SK-N-SH treated with all-trans-retinoic acid at 6 μM for 48 hours (cell line): ENCODE measurements at regions not wholly inside any gene's neighbourhood (a gene's known extent, or its start where the extent isn't known, plus 50 kb on each side); places are given as distances from the start of the nearest gene placed in this dataset.

ENCODE experiments used
- ATAC-seq: fragments of 200-7000 bp; cut with Tn5 transposase; 3 replicates; pipeline ENCODE4 v1.9.1; 2020; ENCODE audit warnings: mild to moderate bottlenecking, moderate library complexity
- ARNTL ChIP-seq: fragments of 450-650 bp; formaldehyde crosslinking; IDR thresholded peaks from 2 replicates; pipeline ENCODE4 v1.5.0; 2020; ENCODE audit warnings: low read depth, mild to moderate bottlenecking, moderate library complexity, borderline replicate concordance
- BACH2 ChIP-seq: fragments of 250-450 bp; sonication (Bioruptor Pico); IDR thresholded peaks from 2 replicates; pipeline ENCODE4 v1.9.0; 2021; ENCODE audit warnings: mild to moderate bottlenecking, borderline replicate concordance
- CREB5 ChIP-seq: fragments of 250-450 bp; sonication (Bioruptor Pico); IDR thresholded peaks from 2 replicates; pipeline ENCODE4 v1.5.1; 2020; ENCODE audit warnings: low read depth, mild to moderate bottlenecking, moderate library complexity
- CSDC2 ChIP-seq: fragments of 250-450 bp; sonication (Bioruptor Pico); IDR thresholded peaks from 2 replicates; pipeline ENCODE4 v1.5.0; 2020; ENCODE audit warnings: mild to moderate bottlenecking, moderate library complexity
- CSRNP3 ChIP-seq: fragments of 250-450 bp; sonication (Bioruptor Pico); IDR thresholded peaks from 2 replicates; pipeline ENCODE4 v1.5.1; 2021; ENCODE audit warnings: mild to moderate bottlenecking, moderate library complexity
- ESRRG ChIP-seq: fragments of 250-450 bp; sonication (Bioruptor Pico); IDR thresholded peaks from 2 replicates; pipeline ENCODE4 v1.6.1; 2021; ENCODE audit warnings: mild to moderate bottlenecking
- GLIS3 ChIP-seq: fragments of 250-450 bp; sonication (Bioruptor Pico); IDR thresholded peaks from 2 replicates; pipeline ENCODE4 v1.5.0; 2020; ENCODE audit warnings: mild to moderate bottlenecking, moderate library complexity
- ISL1 ChIP-seq: fragments of 250-450 bp; sonication (Bioruptor Pico); IDR thresholded peaks from 2 replicates; pipeline ENCODE4 v2.1.2; 2022; ENCODE audit warnings: mild to moderate bottlenecking, moderate library complexity
- OSR1 ChIP-seq: fragments of 250-450 bp; sonication (Bioruptor Pico); IDR thresholded peaks from 2 replicates; pipeline ENCODE4 v1.8.0; 2022; ENCODE audit warnings: moderate library complexity, mild to moderate bottlenecking, inconsistent platforms
- PATZ1 ChIP-seq: fragments of 250-450 bp; sonication (Bioruptor Pico); IDR thresholded peaks from 2 replicates; pipeline ENCODE4 v1.8.0; 2020; ENCODE audit warnings: mild to moderate bottlenecking, moderate library complexity, borderline replicate concordance
- POU6F1 ChIP-seq: fragments of 250-450 bp; sonication (Bioruptor Pico); IDR thresholded peaks from 2 replicates; pipeline ENCODE4 v1.8.0; 2021; ENCODE audit warnings: low read depth, mild to moderate bottlenecking, moderate library complexity, borderline replicate concordance
- PPARA ChIP-seq: fragments of 250-450 bp; sonication (Bioruptor Pico); IDR thresholded peaks from 2 replicates; pipeline ENCODE4 v1.5.0; 2020; ENCODE audit warnings: mild to moderate bottlenecking, borderline replicate concordance
- TCF4 ChIP-seq: fragments of 250-450 bp; sonication (Bioruptor Pico); IDR thresholded peaks from 2 replicates; pipeline ENCODE4 v1.8.0; 2021; ENCODE audit warnings: mild to moderate bottlenecking, moderate library complexity, borderline replicate concordance
- TSHZ2 ChIP-seq: fragments of 250-450 bp; sonication (Bioruptor Pico); IDR thresholded peaks from 2 replicates; pipeline ENCODE4 v1.5.0; 2020; ENCODE audit warnings: mild to moderate bottlenecking, moderate library complexity
- ZC3H10 ChIP-seq: fragments of 250-450 bp; sonication (Bioruptor Pico); IDR thresholded peaks from 2 replicates; pipeline ENCODE4 v1.5.1; 2021; ENCODE audit warnings: mild to moderate bottlenecking, moderate library complexity
- ZFP3 ChIP-seq: fragments of 250-450 bp; sonication (Bioruptor Pico); IDR thresholded peaks from 2 replicates; pipeline ENCODE4 v1.5.0; 2020; ENCODE audit warnings: mild to moderate bottlenecking, moderate library complexity
- ZFP30 ChIP-seq: fragments of 450-650 bp; formaldehyde crosslinking; IDR thresholded peaks from 2 replicates; pipeline ENCODE4 v1.5.0; 2022; ENCODE audit warnings: mild to moderate bottlenecking, moderate library complexity
- ZNF70 ChIP-seq: fragments of 450-650 bp; formaldehyde crosslinking; IDR thresholded peaks from 2 replicates; pipeline ENCODE4 v1.5.0; 2020; ENCODE audit warnings: mild to moderate bottlenecking, moderate library complexity
- ZNF8 ChIP-seq: fragments of 450-650 bp; formaldehyde crosslinking; IDR thresholded peaks from 2 replicates; pipeline ENCODE4 v1.5.0; 2020; ENCODE audit warnings: mild to moderate bottlenecking, moderate library complexity

GRCh38 chr4:162978398-162978797 lies 188.3 kb downstream of the NAF1 start:
- ATAC-seq: no peak
- TF ChIP-seq PPARA (CRISPR knock-in tag): no peak
- TF ChIP-seq GLIS3 (CRISPR knock-in tag): no peak
- TF ChIP-seq BACH2 (CRISPR knock-in tag): no peak
- no peak for TF ChIP-seq ZFP30 (CRISPR knock-in tag)
- TF ChIP-seq OSR1 (CRISPR knock-in tag): no peak
- no peak for TF ChIP-seq ARNTL (CRISPR knock-in tag)
- TF ChIP-seq, all 23 proteins: peak for 0

- no peak for ATAC-seq
- TF ChIP-seq ZNF8 (CRISPR knock-in tag) (no peak), ZNF70 (CRISPR knock-in tag) (no peak), POU6F1 (CRISPR knock-in tag) (no peak), ZC3H10 (CRISPR knock-in tag) (no peak), CREB5 (CRISPR knock-in tag) (no peak), CSDC2 (CRISPR knock-in tag) (no peak), GLIS3 (CRISPR knock-in tag) (no peak), ESRRG (CRISPR knock-in tag) (no peak), OSR1 (CRISPR knock-in tag) (no peak), ZFP3 (CRISPR knock-in tag) (no peak), ISL1 (CRISPR knock-in tag) (no peak)
Observed at GRCh38 chr4:162977788-162978187, 188.9 kb downstream of the NAF1 start.

DNA sequence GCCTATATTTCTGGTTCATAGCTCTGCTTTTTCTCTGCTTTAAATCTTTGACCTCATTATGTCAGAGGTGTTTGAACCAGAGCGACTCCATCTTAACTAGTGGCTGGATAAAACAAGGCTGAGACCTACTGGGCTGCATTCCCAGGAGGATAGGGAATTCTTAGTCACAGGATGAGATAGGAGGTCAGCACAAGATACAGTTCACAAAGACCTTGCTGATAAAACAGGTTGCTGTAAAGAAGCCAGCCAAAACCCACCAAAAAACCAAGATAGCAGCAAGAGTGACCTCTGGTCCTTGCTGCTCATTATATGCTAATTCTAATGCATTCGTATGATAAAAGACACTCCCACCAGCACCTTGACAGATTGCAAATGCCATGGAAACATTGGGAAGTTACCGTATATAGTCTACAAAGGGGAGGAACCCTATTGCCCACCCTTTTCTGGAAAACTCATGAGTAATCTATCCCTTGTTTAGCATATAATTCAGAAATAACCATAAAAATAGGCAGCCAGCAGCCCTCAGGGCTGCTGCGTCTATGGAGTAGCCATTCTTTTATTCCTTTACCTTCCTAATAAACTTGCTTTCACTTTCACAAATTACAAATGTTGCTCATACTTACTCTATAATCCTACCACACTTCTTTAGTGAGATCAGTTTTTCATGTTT lies 193.9 kb downstream of the NAF1 start:
- no peak for TF ChIP-seq ISL1 (CRISPR knock-in tag)
- no peak for TF ChIP-seq OSR1 (CRISPR knock-in tag)
- no peak for TF ChIP-seq TSHZ2
- TF ChIP-seq POU6F1 (CRISPR knock-in tag): no peak
- no peak for TF ChIP-seq ZNF8 (CRISPR knock-in tag)
- no peak for TF ChIP-seq TCF4 (CRISPR knock-in tag)
- no peak for TF ChIP-seq ZFP30 (CRISPR knock-in tag)
- TF ChIP-seq PATZ1: no peak
- no peak for TF ChIP-seq CSDC2 (CRISPR knock-in tag)
- no peak for TF ChIP-seq CSRNP3 (CRISPR knock-in tag)
- TF ChIP-seq ZNF70 (CRISPR knock-in tag): no peak
- TF ChIP-seq ARNTL (CRISPR knock-in tag): no peak
- ATAC-seq: no peak
